ENCODE measurements at regions not wholly inside any gene's neighbourhood (a gene's known extent, or its start where the extent isn't known, plus 50 kb on each side); places are given as distances from the start of the nearest gene placed in this dataset.

DNA sequence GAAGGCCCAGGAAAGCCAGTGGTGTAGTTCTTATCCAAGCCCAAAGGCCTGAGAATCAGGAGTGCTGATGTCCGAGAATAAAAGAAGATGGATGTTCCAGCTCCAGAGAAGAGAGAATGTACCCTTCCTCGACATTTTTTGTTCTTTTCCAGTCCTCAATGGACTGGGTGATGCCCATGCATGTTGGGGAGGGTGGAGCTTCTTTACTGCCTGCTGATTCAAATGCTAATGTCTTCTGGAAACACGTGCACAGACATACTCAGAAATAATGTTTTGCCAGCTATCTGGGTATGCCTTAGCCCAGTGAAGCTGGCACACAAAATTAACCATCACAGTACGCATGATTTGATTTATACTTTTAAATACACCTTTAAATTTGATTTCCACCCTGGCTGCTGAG is 61.5 kb upstream of the FOXE1 start:
- TF ChIP-seq FOXP2 (optimal IDR thresholded peaks at IDR 0.05; ENCODE audit: control extremely low read depth, extremely low read length, insufficient read depth) (no peak), EZH2 (IDR thresholded peaks at IDR 0.05) (no peak)
